ENCODE measurements at regions not wholly inside any gene's neighbourhood (a gene's known extent, or its start where the extent isn't known, plus 50 kb on each side); places are given as distances from the start of the nearest gene placed in this dataset.

DNA sequence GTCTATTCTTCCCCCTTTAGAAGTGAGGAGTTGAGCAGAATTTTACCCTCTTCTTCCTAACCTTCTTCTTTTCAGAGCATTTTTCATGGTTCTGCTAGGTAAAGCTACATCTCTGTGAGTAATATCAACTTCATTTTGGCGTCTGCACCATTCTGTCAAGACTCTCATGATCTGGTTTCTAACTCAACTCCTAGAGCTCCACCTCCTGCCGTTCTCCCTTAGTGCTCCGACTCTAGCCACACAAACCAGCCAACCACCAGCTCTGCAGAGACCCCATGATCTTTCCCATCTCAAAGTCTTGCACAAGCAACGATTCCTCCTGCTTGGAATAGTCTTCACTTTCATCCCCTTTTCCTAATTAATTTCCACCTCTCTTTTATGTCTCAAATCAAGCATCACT lies 193.9 kb upstream of the TMC3 start:
- TF ChIP-seq, protein P1, sequence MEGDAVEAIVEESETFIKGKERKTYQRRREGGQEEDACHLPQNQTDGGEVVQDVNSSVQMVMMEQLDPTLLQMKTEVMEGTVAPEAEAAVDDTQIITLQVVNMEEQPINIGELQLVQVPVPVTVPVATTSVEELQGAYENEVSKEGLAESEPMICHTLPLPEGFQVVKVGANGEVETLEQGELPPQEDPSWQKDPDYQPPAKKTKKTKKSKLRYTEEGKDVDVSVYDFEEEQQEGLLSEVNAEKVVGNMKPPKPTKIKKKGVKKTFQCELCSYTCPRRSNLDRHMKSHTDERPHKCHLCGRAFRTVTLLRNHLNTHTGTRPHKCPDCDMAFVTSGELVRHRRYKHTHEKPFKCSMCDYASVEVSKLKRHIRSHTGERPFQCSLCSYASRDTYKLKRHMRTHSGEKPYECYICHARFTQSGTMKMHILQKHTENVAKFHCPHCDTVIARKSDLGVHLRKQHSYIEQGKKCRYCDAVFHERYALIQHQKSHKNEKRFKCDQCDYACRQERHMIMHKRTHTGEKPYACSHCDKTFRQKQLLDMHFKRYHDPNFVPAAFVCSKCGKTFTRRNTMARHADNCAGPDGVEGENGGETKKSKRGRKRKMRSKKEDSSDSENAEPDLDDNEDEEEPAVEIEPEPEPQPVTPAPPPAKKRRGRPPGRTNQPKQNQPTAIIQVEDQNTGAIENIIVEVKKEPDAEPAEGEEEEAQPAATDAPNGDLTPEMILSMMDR (conservative IDR thresholded peaks at IDR 0.05): no peak
- no peak overlapping the region for H3K4me3 Mint-ChIP-seq
- no peak overlapping the region for H3K27ac Mint-ChIP-seq (ENCODE audit: unreplicated experiment)
- H3K4me1 Mint-ChIP-seq: no peaks in the 10 kb centered on the region
- H3K36me3 Mint-ChIP-seq (ENCODE audit: low read depth): no peaks in the 10 kb centered on the region
- no peaks in the 10 kb centered on the region for H3K9me3 Mint-ChIP-seq
- H3K27me3 Mint-ChIP-seq (ENCODE audit: low read depth): no peaks in the 10 kb centered on the region
- DNase-seq (ENCODE audit: low read depth, low spot score): no peak

DNA sequence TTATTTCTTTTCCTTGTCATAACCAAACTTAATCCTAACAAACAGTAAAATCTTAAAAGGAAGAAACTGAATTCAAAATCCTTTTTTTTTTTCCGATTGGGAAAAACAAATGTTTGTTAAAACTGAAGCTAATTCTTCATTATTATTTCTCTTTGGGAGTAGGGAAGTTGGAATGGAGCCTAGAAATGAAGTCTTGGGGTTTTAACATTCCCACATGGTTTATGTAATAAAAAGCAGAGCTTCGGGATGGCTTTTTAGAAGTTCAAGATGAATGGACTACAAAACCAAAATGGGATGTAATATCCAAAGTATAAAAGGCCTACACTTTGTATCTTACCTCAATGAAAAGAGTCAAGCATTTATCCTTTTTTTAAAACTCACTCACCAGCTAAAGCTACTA lies 189.0 kb upstream of the TMC3 start:
- TF ChIP-seq, protein P1 (conservative IDR thresholded peaks at IDR 0.05): no peak
- H3K9me3 Mint-ChIP-seq: peaks cover under 1% of the 10 kb centered on the region
- no peak for DNase-seq (ENCODE audit: low read depth, low spot score)
- no peaks in the 10 kb centered on the region for H3K27me3 Mint-ChIP-seq (ENCODE audit: low read depth)
- no peak overlapping the region for H3K27ac Mint-ChIP-seq (ENCODE audit: unreplicated experiment)
- H3K4me3 Mint-ChIP-seq: no peak overlapping the region
- H3K36me3 Mint-ChIP-seq (ENCODE audit: low read depth): no peaks in the 10 kb centered on the region
- H3K4me1 Mint-ChIP-seq: no peaks in the 10 kb centered on the region

DNA sequence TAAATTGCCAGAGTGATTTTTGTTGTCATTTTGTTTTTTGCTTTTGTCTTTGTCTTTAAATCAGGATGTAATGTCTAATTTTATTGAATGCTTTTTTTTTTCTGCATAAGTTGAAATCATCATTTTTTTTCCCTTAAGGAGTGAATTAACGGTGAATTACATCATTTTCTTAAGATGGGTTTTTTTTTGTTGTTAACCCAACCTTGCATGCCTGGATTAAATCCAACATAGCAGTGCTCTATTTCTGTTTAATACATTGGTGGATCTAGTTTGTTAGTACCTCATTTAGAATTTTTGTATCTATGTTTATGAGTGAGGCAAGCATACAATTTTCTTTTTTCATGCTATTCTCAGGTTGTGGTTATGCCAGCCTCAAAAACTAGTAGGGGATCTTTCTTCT lies 186.4 kb upstream of the TMC3 start:
- no peaks in the 10 kb centered on the region for H3K4me1 Mint-ChIP-seq
- H3K27me3 Mint-ChIP-seq (ENCODE audit: low read depth): no peaks in the 10 kb centered on the region
- H3K4me3 Mint-ChIP-seq: no peak overlapping the region
- peaks cover 10% of the 10 kb centered on the region for H3K9me3 Mint-ChIP-seq
- TF ChIP-seq, protein P1 (conservative IDR thresholded peaks at IDR 0.05): no peak
- no peak for DNase-seq (ENCODE audit: low read depth, low spot score)
- no peaks in the 10 kb centered on the region for H3K36me3 Mint-ChIP-seq (ENCODE audit: low read depth)
- no peak overlapping the region for H3K27ac Mint-ChIP-seq (ENCODE audit: unreplicated experiment)

DNA sequence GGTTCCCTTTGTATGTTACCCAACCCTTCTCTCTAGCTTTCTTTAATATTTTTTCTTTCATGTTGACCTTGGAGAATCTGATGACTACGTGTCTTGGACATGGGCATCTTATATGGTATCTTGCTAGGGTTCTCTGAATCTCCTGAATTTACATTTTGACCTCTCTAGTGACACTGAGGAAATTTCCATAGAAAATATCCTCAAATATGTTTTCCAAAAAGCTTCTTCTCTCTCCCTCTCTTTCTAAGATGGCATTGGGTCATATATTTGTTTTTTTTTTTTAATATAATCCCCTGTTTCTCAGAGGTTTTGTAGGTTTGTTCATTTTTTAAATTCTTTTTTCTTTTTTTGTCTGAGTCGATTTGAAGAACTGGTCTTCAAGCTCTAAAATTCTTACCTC lies 184.0 kb upstream of the TMC3 start:
- Mint-ChIP-seq H3K27me3 (ENCODE audit: low read depth) (no peaks in the 10 kb centered on the region), H3K9me3 (peaks cover 10% of the 10 kb centered on the region), H3K36me3 (ENCODE audit: low read depth) (no peaks in the 10 kb centered on the region), H3K4me1 (no peaks in the 10 kb centered on the region), H3K4me3 (no peak overlapping the region), H3K27ac (ENCODE audit: unreplicated experiment) (no peak overlapping the region)
- TF ChIP-seq, protein P1 (conservative IDR thresholded peaks at IDR 0.05): no peak
- DNase-seq (ENCODE audit: low read depth, low spot score): no peak

DNA sequence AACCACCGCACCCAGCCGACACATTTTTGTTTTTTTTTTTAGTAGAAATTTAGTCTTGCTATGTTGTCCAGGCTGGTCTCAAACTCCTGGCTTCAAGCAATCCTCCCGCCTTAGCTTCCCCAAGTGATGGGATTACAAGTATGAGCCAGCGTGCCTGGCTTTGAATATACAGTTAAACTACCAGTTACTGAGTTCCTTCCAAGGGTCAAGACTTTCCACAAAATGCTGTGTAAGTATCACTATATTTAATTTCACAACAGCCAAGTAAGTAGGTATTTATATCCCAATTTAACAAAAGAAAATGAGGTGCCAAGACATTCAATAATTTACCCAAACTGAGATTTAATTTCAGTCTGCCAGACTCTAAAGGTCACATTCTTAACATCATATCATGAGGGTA lies 181.3 kb upstream of the TMC3 start:
- Mint-ChIP-seq H3K27ac (ENCODE audit: unreplicated experiment) (no peak overlapping the region), H3K9me3 (peaks cover 10% of the 10 kb centered on the region), H3K36me3 (ENCODE audit: low read depth) (no peaks in the 10 kb centered on the region), H3K4me1 (no peaks in the 10 kb centered on the region), H3K27me3 (ENCODE audit: low read depth) (no peaks in the 10 kb centered on the region), H3K4me3 (no peak overlapping the region)
- no peak for DNase-seq (ENCODE audit: low read depth, low spot score)
- TF ChIP-seq, protein P1 (conservative IDR thresholded peaks at IDR 0.05): no peak

All from neural crest cell (in vitro differentiated cells).